ENCODE measurements at regions not wholly inside any gene's neighbourhood (a gene's known extent, or its start where the extent isn't known, plus 50 kb on each side); places are given as distances from the start of the nearest gene placed in this dataset.

DNA sequence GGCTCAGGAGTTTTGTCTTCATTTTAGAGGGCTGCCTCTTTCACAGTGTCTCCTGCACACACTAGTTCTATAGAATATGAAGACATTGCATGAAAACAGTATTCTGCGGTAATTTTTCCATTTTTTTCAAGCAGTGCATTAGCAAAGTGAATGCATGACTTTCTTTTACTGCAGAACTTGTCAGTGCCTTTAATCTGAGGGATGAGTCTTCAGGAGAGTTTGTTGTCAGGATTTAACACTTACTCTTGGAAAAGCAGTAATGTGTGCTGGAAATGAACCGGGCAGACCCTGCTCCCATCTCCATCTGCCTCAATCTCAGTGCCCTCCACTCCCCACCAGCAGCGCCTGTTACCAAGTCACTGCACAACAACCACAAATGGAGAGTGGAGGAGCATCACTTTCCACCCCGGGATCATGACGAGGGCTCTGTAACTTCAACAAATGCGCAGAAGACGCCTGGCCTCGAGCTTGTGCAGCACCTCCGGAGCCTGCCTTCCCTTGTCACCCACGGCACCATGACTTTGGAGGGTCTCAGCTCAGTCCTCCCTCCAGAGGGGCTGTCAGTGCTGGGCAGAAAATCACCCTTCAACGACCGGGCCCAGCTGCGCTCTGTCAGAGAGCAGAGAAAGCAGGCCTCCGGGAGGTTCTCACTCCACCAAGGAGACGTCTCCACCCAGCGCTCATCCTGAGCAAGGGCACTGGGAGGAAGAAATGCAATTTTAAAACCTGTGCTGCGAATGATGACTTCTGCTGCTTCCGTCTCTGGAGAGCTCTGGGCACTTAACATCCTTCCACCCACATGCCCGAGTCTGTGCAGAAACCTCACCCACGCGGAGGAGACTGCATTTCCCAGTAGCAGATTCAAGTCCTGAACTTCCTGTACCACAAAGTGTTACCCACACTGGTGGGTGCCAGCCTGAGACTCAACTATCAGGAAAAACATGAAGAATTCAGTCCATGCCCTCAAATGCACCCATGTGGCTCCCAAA is 255.7 kb downstream of the ADGRD1 start:
- Mint-ChIP-seq H3K36me3 (ENCODE audit: low read depth) (no peaks in the 10 kb centered on the region), H3K27ac (no peak overlapping the region), H3K9me3 (no peaks in the 10 kb centered on the region), H3K4me3 (no peak overlapping the region), H3K27me3 (no peaks in the 10 kb centered on the region), H3K4me1 (ENCODE audit: low read depth) (peaks cover 6% of the 10 kb centered on the region)
- ChIA-PET POLR2A (no interaction called here), CTCF (no interaction called here)
- Histone ChIP-seq H3K36me3 (ENCODE audit: insufficient read depth, low read length) (no peaks in the 10 kb centered on the region), H3K4me1 (ENCODE audit: insufficient read depth, low read length) (peaks cover 5% of the 10 kb centered on the region), H3K4me3 (ENCODE audit: low read length) (no peak overlapping the region), H3K9me3 (ENCODE audit: control insufficient read depth in 1 of 2, insufficient read depth in 1 of 2, low read length in 2 of 2) (peaks cover 0 to 7% of the 10 kb centered on the region in 2 experiments), H3K27me3 (ENCODE audit: control insufficient read depth in 1 of 2, insufficient read depth in 2 of 2, low read length in 2 of 2) (peaks cover 0 to 4% of the 10 kb centered on the region in 2 experiments), H3K27ac (ENCODE audit: low read depth in 1 of 2, low read length in 2 of 2) (no peak overlapping the region)
- ATAC-seq (ENCODE audit: poor library complexity) (no peak), DNase-seq (no peak)
- intact Hi-C loops (cut with DNase I, micrococcal nuclease) = no loop called here
- TF ChIP-seq CTCF (IDR thresholded peaks at IDR 0.05) = no peak

GRCh38 chr12:131210506-131211339 is 257.0 kb downstream of the ADGRD1 start:
- H3K27me3 Mint-ChIP-seq = no peaks in the 10 kb centered on the region
- DNase-seq = no peak

More at GRCh38 chr12:131210506-131211339, 257.0 kb downstream of the ADGRD1 start:
- Mint-ChIP-seq H3K9me3 (no peaks in the 10 kb centered on the region), H3K27ac (no peak overlapping the region), H3K4me1 (ENCODE audit: low read depth) (peaks cover 6% of the 10 kb centered on the region), H3K36me3 (ENCODE audit: low read depth) (no peaks in the 10 kb centered on the region), H3K4me3 (no peak overlapping the region)
- ChIA-PET POLR2A (no interaction called here), CTCF (no interaction called here)
- Histone ChIP-seq H3K27me3 (ENCODE audit: control insufficient read depth in 1 of 2, insufficient read depth in 2 of 2, low read length in 2 of 2) (peaks cover 0 to 4% of the 10 kb centered on the region in 2 experiments), H3K36me3 (ENCODE audit: insufficient read depth, low read length) (no peaks in the 10 kb centered on the region), H3K27ac (ENCODE audit: low read depth in 1 of 2, low read length in 2 of 2) (no peak overlapping the region), H3K4me3 (ENCODE audit: low read length) (no peak overlapping the region), H3K4me1 (ENCODE audit: insufficient read depth, low read length) (peaks cover 5% of the 10 kb centered on the region), H3K9me3 (ENCODE audit: control insufficient read depth in 1 of 2, insufficient read depth in 1 of 2, low read length in 2 of 2) (peaks cover 0 to 7% of the 10 kb centered on the region in 2 experiments)
- intact Hi-C loops (cut with DNase I, micrococcal nuclease) = no loop called here
- no peak for ATAC-seq (ENCODE audit: poor library complexity)
- TF ChIP-seq CTCF (IDR thresholded peaks at IDR 0.05) = no peak
